AG10803 (cell line): ENCODE measurements at regions not wholly inside any gene's neighbourhood (a gene's known extent, or its start where the extent isn't known, plus 50 kb on each side); places are given as distances from the start of the nearest gene placed in this dataset.
A peak's percentile ranks its signal among the peaks of the same experiment; 100 is the strongest.

Experiments used
- DNase-seq: peaks from one replicate; pipeline ENCODE4 v3.0.0; 2010; ENCODE audit warnings: low read depth
- H3K4me3 ChIP-seq: 2 replicates; pipeline ENCODE4 v1.5.1; 2011; ENCODE audit warnings: mild to moderate bottlenecking, low read length, control low read depth
- CTCF ChIP-seq: conservative IDR thresholded peaks from 2 replicates; pipeline ENCODE4 v1.5.1; 2011; ENCODE audit warnings: mild to moderate bottlenecking, low read length, control low read depth, inconsistent platforms

- H3K4me3 ChIP-seq: no peak overlapping the region
- no peak for DNase-seq
- no peak for TF ChIP-seq CTCF
Measured at GRCh38 chr1:2916153-2916552, 105.1 kb upstream of the ACTRT2 start.

GRCh38 chr1:2916706-2917105, 104.6 kb upstream of the ACTRT2 start:
- no peak for TF ChIP-seq CTCF
- DNase-seq: no peak
- H3K4me3 ChIP-seq: no peak overlapping the region

GRCh38 chr1:2917284-2917683, 104.0 kb upstream of the ACTRT2 start:
- TF ChIP-seq CTCF: no peak
- no peak for DNase-seq
- H3K4me3 ChIP-seq: no peak overlapping the region

- no peak for DNase-seq
- H3K4me3 ChIP-seq: no peak overlapping the region
- TF ChIP-seq CTCF: no peak
Measured at GRCh38 chr1:2918441-2918840, 102.8 kb upstream of the ACTRT2 start.

GRCh38 chr1:2919841-2920240, 101.4 kb upstream of the ACTRT2 start:
- DNase-seq: no peak
- TF ChIP-seq CTCF: no peak

GRCh38 chr1:2920421-2921015, 100.7 kb upstream of the ACTRT2 start:
- no peak overlapping the region for H3K4me3 ChIP-seq
- no peak for DNase-seq
- no peak for TF ChIP-seq CTCF

More at GRCh38 chr1:2919841-2920240, 101.4 kb upstream of the ACTRT2 start:
- H3K4me3 ChIP-seq: no peak overlapping the region

- TF ChIP-seq CTCF: peak; percentile 20
- no peak for DNase-seq
Measured at GRCh38 chr1:2921970-2922686, 99.1 kb upstream of the ACTRT2 start.

More at GRCh38 chr1:2921970-2922686, 99.1 kb upstream of the ACTRT2 start:
- H3K4me3 ChIP-seq: no peak overlapping the region
